ENCODE measurements at regions not wholly inside any gene's neighbourhood (a gene's known extent, or its start where the extent isn't known, plus 50 kb on each side); places are given as distances from the start of the nearest gene placed in this dataset.

- Histone ChIP-seq H3K9me2 (ENCODE audit: insufficient read depth, low read length) (no peaks in the 10 kb centered on the region), H3F3A (ENCODE audit: insufficient read depth, low read length, poor library complexity, severe bottlenecking) (no peaks in the 10 kb centered on the region), H3K4me3 (ENCODE audit: low read length) (no peak overlapping the region), H3K9me3 (ENCODE audit: low read length) (no peaks in the 10 kb centered on the region), H2AFZ (ENCODE audit: low read depth, low read length) (no peak overlapping the region), H3K36me3 (ENCODE audit: insufficient read depth, low read length) (no peaks in the 10 kb centered on the region), H3K27ac (ENCODE audit: low read length) (no peak overlapping the region), H3K27me3 (ENCODE audit: insufficient read depth, low read depth, low read length) (no peaks in the 10 kb centered on the region), H4K20me1 (ENCODE audit: insufficient read depth) (no peaks in the 10 kb centered on the region), H3K9ac (ENCODE audit: low read length) (no peak overlapping the region), H3K4me2 (ENCODE audit: low read length) (no peak overlapping the region), H3K79me2 (replicated peaks; ENCODE audit: insufficient read depth, low read length) (no peaks in the 10 kb centered on the region)
- TF ChIP-seq RAD21 (conservative IDR thresholded peaks at IDR 0.05) (no peak), MXI1 (conservative IDR thresholded peaks at IDR 0.05; ENCODE audit: poor library complexity, severe bottlenecking) (no peak), CTCF (IDR thresholded peaks at IDR 0.05; ENCODE audit: poor library complexity, severe bottlenecking) (no peak), EZH2 (IDR thresholded peaks at IDR 0.05; ENCODE audit: borderline replicate concordance, insufficient read depth, low read length, poor library complexity, severe bottlenecking) (no peak), TAF1 (IDR thresholded peaks at IDR 0.05; ENCODE audit: low read depth) (no peak), SMC3 (conservative IDR thresholded peaks at IDR 0.05; ENCODE audit: poor library complexity) (no peak), REST (IDR thresholded peaks at IDR 0.05; ENCODE audit: borderline replicate concordance) (no peak), POLR2AphosphoS5 (IDR thresholded peaks at IDR 0.05) (no peak)
Observed at GRCh38 chrX:39740078-39740477, 357.7 kb downstream of the BCOR start.

- H3K9me2 ChIP-seq (ENCODE audit: insufficient read depth, low read length) = no peaks in the 10 kb centered on the region
- H3K9ac ChIP-seq (ENCODE audit: low read length) = no peak overlapping the region
- no peaks in the 10 kb centered on the region for H3F3A ChIP-seq (ENCODE audit: insufficient read depth, low read length, poor library complexity, severe bottlenecking)
- H3K27me3 ChIP-seq (ENCODE audit: insufficient read depth, low read depth, low read length) = no peaks in the 10 kb centered on the region
- no peak overlapping the region for H3K27ac ChIP-seq (ENCODE audit: low read length)
- H4K20me1 ChIP-seq (ENCODE audit: insufficient read depth) = no peaks in the 10 kb centered on the region
- H3K9me3 ChIP-seq (ENCODE audit: low read length) = no peaks in the 10 kb centered on the region
- H3K4me2 ChIP-seq (ENCODE audit: low read length) = no peak overlapping the region
- H3K4me3 ChIP-seq (ENCODE audit: low read length) = no peak overlapping the region
- no peak overlapping the region for H2AFZ ChIP-seq (ENCODE audit: low read depth, low read length)
- H3K79me2 ChIP-seq (replicated peaks; ENCODE audit: insufficient read depth, low read length) = no peaks in the 10 kb centered on the region
- no peaks in the 10 kb centered on the region for H3K36me3 ChIP-seq (ENCODE audit: insufficient read depth, low read length)
- no peak for TF ChIP-seq EP300 (conservative IDR thresholded peaks at IDR 0.05; ENCODE audit: poor library complexity, severe bottlenecking)
- no peak for TF ChIP-seq CTCF (IDR thresholded peaks at IDR 0.05; ENCODE audit: poor library complexity, severe bottlenecking)
- TF ChIP-seq SMC3 (conservative IDR thresholded peaks at IDR 0.05; ENCODE audit: poor library complexity) = no peak
- no peak for TF ChIP-seq MXI1 (conservative IDR thresholded peaks at IDR 0.05; ENCODE audit: poor library complexity, severe bottlenecking)
- TF ChIP-seq POLR2AphosphoS5 (IDR thresholded peaks at IDR 0.05) = no peak
Observed at GRCh38 chrX:39741904-39742303, 355.9 kb downstream of the BCOR start.
